CD8-positive, alpha-beta memory T cell (primary cell): ENCODE measurements at regions not wholly inside any gene's neighbourhood (a gene's known extent, or its start where the extent isn't known, plus 50 kb on each side); places are given as distances from the start of the nearest gene placed in this dataset.
"Not testable (repeated sequence)": the region's sequence is repeated elsewhere in the genome, so short reads cannot be mapped to it uniquely, and the experiment has no call there.

Experiments used
- CTCF ChIA-PET: fragments of 350-600 bp; sonication (Branson Sonifier 250); formaldehyde crosslinking; loops from one replicate; lab custom pipeline; 2021; ENCODE audit warnings: antibody characterized with exemption; lab: Charles Lee
- POLR2A ChIA-PET: fragments of 350-600 bp; sonication (Branson Sonifier 250); formaldehyde crosslinking; loops from one replicate; lab custom pipeline; 2021; ENCODE audit warnings: antibody characterized with exemption; lab: Charles Lee
- DNase-seq, 5 donors: peaks; one replicate each; pipeline versions ENCODE4 v3.0.0 to v3.0.0-alpha.2; 2020 to 2022; ENCODE audit warnings: mixed read lengths in 1 of 5
- H3K27ac ChIP-seq: one replicate; pipeline ENCODE4 v1.7.0; 2013; ENCODE audit warnings: low read depth, mild to moderate bottlenecking, low read length, moderate library complexity
- H3K27me3 ChIP-seq: 2 replicates; pipeline ENCODE4 v1.7.0; 2013; ENCODE audit warnings: low read length, mild to moderate bottlenecking; ENCODE audit not compliant: insufficient read depth, poor library complexity, severe bottlenecking
- H3K36me3 ChIP-seq: 2 replicates; pipeline ENCODE4 v1.7.0; 2013; ENCODE audit warnings: mild to moderate bottlenecking, low read length, moderate library complexity; ENCODE audit not compliant: insufficient read depth
- H3K4me1 ChIP-seq: 2 replicates; pipeline ENCODE4 v1.7.0; 2013; ENCODE audit warnings: mild to moderate bottlenecking, low read length, moderate library complexity; ENCODE audit not compliant: insufficient read depth
- H3K4me3 ChIP-seq: 2 replicates; pipeline ENCODE4 v1.7.0; 2013; ENCODE audit warnings: mild to moderate bottlenecking, low read length
- H3K9me3 ChIP-seq: 2 replicates; pipeline ENCODE4 v1.7.0; 2013; ENCODE audit warnings: mild to moderate bottlenecking, low read length
- H3K27ac Mint-ChIP-seq, 8 donors: one replicate each; pipeline ENCODE4 v1.8.0; 2020 to 2021; ENCODE audit warnings: mixed read lengths in 8 of 8, mild to moderate bottlenecking in 6 of 8, inconsistent platforms in 3 of 8, moderate library complexity in 3 of 8
- H3K27me3 Mint-ChIP-seq, 2 donors: one replicate each; pipeline ENCODE4 v1.8.0; 2020 to 2021; ENCODE audit warnings: mixed read lengths in 2 of 2, mild to moderate bottlenecking in 1 of 2, moderate library complexity in 1 of 2
- H3K36me3 Mint-ChIP-seq, 3 donors: one replicate each; pipeline ENCODE4 v1.8.0; 2020 to 2021; ENCODE audit warnings: mixed read lengths in 3 of 3, inconsistent platforms in 1 of 3, mild to moderate bottlenecking in 1 of 3
- H3K4me1 Mint-ChIP-seq, 3 donors: one replicate each; pipeline ENCODE4 v1.8.0; 2020 to 2021; ENCODE audit warnings: mixed read lengths in 3 of 3, inconsistent platforms in 1 of 3, mild to moderate bottlenecking in 1 of 3
- H3K4me3 Mint-ChIP-seq, 7 donors: one replicate each; pipeline ENCODE4 v1.8.0; 2020 to 2021; ENCODE audit warnings: mixed read lengths in 7 of 7, mild to moderate bottlenecking in 6 of 7, moderate library complexity in 4 of 7, inconsistent platforms in 2 of 7
- H3K9me3 Mint-ChIP-seq, 5 donors: one replicate each; pipeline ENCODE4 v1.8.0; 2020 to 2022; ENCODE audit warnings: mixed read lengths in 5 of 5, mild to moderate bottlenecking in 3 of 5, moderate library complexity in 2 of 5, inconsistent platforms in 1 of 5

DNA sequence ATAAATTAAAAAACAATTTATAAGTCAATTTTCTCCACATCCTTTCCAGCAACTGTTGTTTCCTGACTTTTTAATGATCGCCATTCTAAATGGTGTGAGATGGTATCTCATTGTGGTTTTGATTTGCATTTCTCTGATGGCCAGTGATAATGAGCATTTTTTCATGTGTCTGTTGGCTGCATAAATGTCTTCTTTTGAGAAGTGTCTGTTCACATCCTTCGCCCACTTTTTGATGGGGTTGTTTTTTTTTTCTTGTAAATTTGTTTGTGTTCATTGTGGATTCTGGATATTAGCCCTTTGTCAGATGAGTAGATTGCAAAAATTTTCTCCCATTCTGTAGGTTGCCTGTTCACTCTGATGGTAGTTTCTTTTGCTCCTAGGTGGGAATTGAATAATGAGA lies 539.4 kb downstream of the ADCYAP1 start:
- H3K36me3 ChIP-seq, H3K4me1 ChIP-seq, H3K9me3 ChIP-seq, H3K9me3 Mint-ChIP-seq, DNase-seq, H3K4me3 Mint-ChIP-seq, CTCF ChIA-PET, H3K27me3 ChIP-seq, H3K4me1 Mint-ChIP-seq, H3K4me3 ChIP-seq, POLR2A ChIA-PET, H3K36me3 Mint-ChIP-seq, H3K27me3 Mint-ChIP-seq, H3K27ac Mint-ChIP-seq, H3K27ac ChIP-seq: not testable (repeated sequence)

GRCh38 chr18:1446765-1447164 lies 542.1 kb downstream of the ADCYAP1 start:
- peaks cover 0 to 7% (median 5%) of the 10 kb centered on the region in 5 donors for H3K9me3 Mint-ChIP-seq
- ChIA-PET POLR2A (no interaction called here), CTCF (no interaction called here)
- peaks cover 0 to 2% of the 10 kb centered on the region in 2 donors for H3K27me3 Mint-ChIP-seq
- H3K27ac Mint-ChIP-seq = no peak overlapping the region
- Histone ChIP-seq H3K4me1 (no peaks in the 10 kb centered on the region), H3K27ac (no peak overlapping the region), H3K4me3 (no peak overlapping the region), H3K9me3 (no peaks in the 10 kb centered on the region), H3K27me3 (no peaks in the 10 kb centered on the region), H3K36me3 (no peaks in the 10 kb centered on the region)
- H3K4me1 Mint-ChIP-seq = no peaks in the 10 kb centered on the region
- no peaks in the 10 kb centered on the region for H3K36me3 Mint-ChIP-seq
- DNase-seq = no peak
- H3K4me3 Mint-ChIP-seq = no peak overlapping the region

DNA sequence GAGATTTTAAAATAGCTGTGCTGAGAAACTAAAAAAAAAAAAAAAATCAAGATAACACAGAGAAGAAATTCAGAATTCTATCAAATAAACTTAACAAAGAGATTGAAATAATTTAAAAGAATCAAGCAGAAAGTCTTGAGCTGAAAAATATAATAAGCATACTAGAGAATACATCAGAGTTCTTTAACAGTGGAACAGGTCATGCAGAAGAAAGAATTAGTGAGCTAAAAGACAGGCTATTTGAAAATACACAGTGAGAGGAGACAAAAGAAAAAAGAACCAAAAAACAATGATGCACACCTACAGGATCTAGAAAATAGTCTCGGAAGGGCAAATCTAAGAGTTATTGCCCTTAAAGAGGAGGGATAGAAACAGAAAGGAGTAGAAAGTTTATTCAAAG lies 548.1 kb downstream of the ADCYAP1 start:
- ChIA-PET CTCF (no interaction called here), POLR2A (no interaction called here)
- DNase-seq = no peak
- Mint-ChIP-seq H3K4me3 (no peak overlapping the region), H3K27ac (no peak overlapping the region), H3K4me1 (no peaks in the 10 kb centered on the region), H3K36me3 (no peaks in the 10 kb centered on the region), H3K9me3 (peaks cover 9 to 37% (median 20%) of the 10 kb centered on the region in 5 donors), H3K27me3 (peaks cover 0 to 2% of the 10 kb centered on the region in 2 donors)
- no peak overlapping the region for H3K4me3 ChIP-seq
- no peaks in the 10 kb centered on the region for H3K27me3 ChIP-seq
- H3K9me3 ChIP-seq = no peaks in the 10 kb centered on the region
- H3K27ac ChIP-seq = no peak overlapping the region
- H3K36me3 ChIP-seq = no peaks in the 10 kb centered on the region
- H3K4me1 ChIP-seq = no peaks in the 10 kb centered on the region

DNA sequence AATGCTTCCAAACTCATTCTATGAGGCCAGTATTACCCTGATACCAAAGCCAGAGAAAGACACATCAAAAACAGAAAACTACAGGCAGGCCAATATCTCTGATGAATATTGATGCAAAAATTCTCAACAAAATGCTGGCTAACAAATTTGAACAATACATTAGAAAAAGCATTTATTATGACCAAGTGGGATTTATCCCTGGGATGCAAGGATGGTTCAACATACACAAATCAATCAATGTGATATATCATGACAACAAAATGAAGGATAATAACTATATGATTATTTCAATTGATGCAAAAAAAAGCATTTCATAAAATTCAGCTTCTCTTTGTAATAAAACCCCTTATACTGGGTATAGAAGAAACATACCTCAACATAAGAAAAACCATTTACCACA lies 550.9 kb downstream of the ADCYAP1 start:
- ChIA-PET POLR2A (no interaction called here), CTCF (no interaction called here)
- H3K36me3 Mint-ChIP-seq = no peaks in the 10 kb centered on the region
- H3K4me3 Mint-ChIP-seq = no peak overlapping the region
- H3K4me1 Mint-ChIP-seq = no peaks in the 10 kb centered on the region
- H3K27me3 Mint-ChIP-seq = no peaks in the 10 kb centered on the region
- Histone ChIP-seq H3K27me3 (no peaks in the 10 kb centered on the region), H3K4me3 (no peak overlapping the region), H3K9me3 (no peaks in the 10 kb centered on the region), H3K27ac (no peak overlapping the region), H3K4me1 (no peaks in the 10 kb centered on the region), H3K36me3 (no peaks in the 10 kb centered on the region)
- H3K27ac Mint-ChIP-seq = no peak overlapping the region
- H3K9me3 Mint-ChIP-seq = peaks cover 10 to 46% (median 18%) of the 10 kb centered on the region in 5 donors
- DNase-seq = no peak

- Histone ChIP-seq H3K4me3 (no peak overlapping the region), H3K36me3 (no peaks in the 10 kb centered on the region), H3K9me3 (no peaks in the 10 kb centered on the region), H3K27ac (no peak overlapping the region), H3K27me3 (no peaks in the 10 kb centered on the region), H3K4me1 (no peaks in the 10 kb centered on the region)
- Mint-ChIP-seq H3K4me3 (no peak overlapping the region), H3K9me3 (peaks cover 6 to 45% (median 9%) of the 10 kb centered on the region in 5 donors), H3K36me3 (no peaks in the 10 kb centered on the region), H3K27ac (no peak overlapping the region), H3K4me1 (no peaks in the 10 kb centered on the region), H3K27me3 (no peaks in the 10 kb centered on the region)
- DNase-seq = no peak
- ChIA-PET POLR2A (no interaction called here), CTCF (no interaction called here)
These were observed 553.9 kb downstream of the ADCYAP1 start for GRCh38 chr18:1458547-1458946.

GRCh38 chr18:1463981-1464380 lies 559.3 kb downstream of the ADCYAP1 start:
- no peak overlapping the region for H3K27ac ChIP-seq
- no peaks in the 10 kb centered on the region for H3K27me3 ChIP-seq
- CTCF ChIA-PET = no interaction called here
- H3K4me3 ChIP-seq = no peak overlapping the region
- peaks cover 0 to 2% (median 0%) of the 10 kb centered on the region in 3 donors for H3K36me3 Mint-ChIP-seq
- H3K36me3 ChIP-seq = no peaks in the 10 kb centered on the region
- H3K9me3 Mint-ChIP-seq = peaks cover 0 to 21% (median 5%) of the 10 kb centered on the region in 5 donors
- H3K4me1 ChIP-seq = no peaks in the 10 kb centered on the region
- no peak overlapping the region for H3K4me3 Mint-ChIP-seq
- no peaks in the 10 kb centered on the region for H3K4me1 Mint-ChIP-seq
- POLR2A ChIA-PET = no interaction called here
- no peak overlapping the region for H3K27ac Mint-ChIP-seq
- no peaks in the 10 kb centered on the region for H3K9me3 ChIP-seq
- DNase-seq = no peak
- no peaks in the 10 kb centered on the region for H3K27me3 Mint-ChIP-seq

DNA sequence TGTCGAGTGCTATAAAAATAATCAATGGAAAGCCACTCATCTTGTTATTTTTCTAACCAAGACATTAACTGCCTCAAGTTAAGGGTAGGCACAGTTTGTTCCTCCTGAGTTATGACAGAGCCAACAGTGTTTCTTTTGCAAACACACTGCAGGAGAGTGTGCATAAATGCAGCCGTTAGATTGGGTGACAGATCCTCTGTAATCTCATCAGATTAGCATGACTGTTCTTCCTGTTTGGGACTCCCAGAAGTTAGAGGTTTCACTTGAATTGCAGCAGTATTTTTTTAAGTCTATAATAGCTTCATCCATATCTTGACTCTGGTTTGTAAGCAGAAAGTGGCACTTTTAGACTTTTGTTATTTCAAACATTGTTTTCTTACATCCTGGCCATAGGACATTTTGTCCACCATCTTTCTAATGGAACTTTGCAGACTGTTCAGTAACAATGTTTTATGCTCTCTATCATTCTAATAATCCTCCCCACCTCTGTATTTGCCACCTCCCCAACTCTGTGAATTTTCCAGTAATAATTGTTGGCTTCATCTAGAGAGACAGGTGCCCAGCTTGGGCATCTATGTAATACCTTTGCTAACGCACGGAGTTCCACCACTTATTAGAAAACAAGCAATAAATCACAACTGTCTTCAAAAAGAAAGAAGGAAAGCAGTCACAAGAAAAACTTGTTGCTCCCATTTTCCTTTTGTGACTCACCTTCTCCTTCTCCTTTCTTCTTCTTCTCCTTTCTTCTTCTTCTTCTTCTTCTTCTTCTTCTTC lies 560.0 kb downstream of the ADCYAP1 start:
- H3K27ac ChIP-seq = no peak overlapping the region
- ChIA-PET CTCF (no interaction called here), POLR2A (no interaction called here)
- Mint-ChIP-seq H3K4me1 (no peaks in the 10 kb centered on the region), H3K27me3 (no peaks in the 10 kb centered on the region), H3K27ac (no peak overlapping the region), H3K36me3 (peaks cover 0 to 2% (median 0%) of the 10 kb centered on the region in 3 donors), H3K4me3 (no peak overlapping the region), H3K9me3 (peaks cover 0 to 19% (median 5%) of the 10 kb centered on the region in 5 donors)
- H3K4me3 ChIP-seq = no peak overlapping the region
- no peaks in the 10 kb centered on the region for H3K9me3 ChIP-seq
- no peaks in the 10 kb centered on the region for H3K36me3 ChIP-seq
- H3K27me3 ChIP-seq = no peaks in the 10 kb centered on the region
- DNase-seq = no peak
- H3K4me1 ChIP-seq = no peaks in the 10 kb centered on the region

GRCh38 chr18:1466035-1466434 lies 561.4 kb downstream of the ADCYAP1 start:
- H3K36me3 Mint-ChIP-seq = peaks cover 0 to 2% (median 0%) of the 10 kb centered on the region in 3 donors
- Histone ChIP-seq H3K27me3 (no peaks in the 10 kb centered on the region), H3K4me1 (no peaks in the 10 kb centered on the region), H3K36me3 (no peaks in the 10 kb centered on the region), H3K27ac (no peak overlapping the region), H3K4me3 (no peak overlapping the region), H3K9me3 (no peaks in the 10 kb centered on the region)
- H3K27ac Mint-ChIP-seq = no peak overlapping the region
- DNase-seq = no peak
- ChIA-PET CTCF (no interaction called here), POLR2A (no interaction called here)
- H3K9me3 Mint-ChIP-seq = peaks cover 0 to 14% (median 1%) of the 10 kb centered on the region in 5 donors
- no peaks in the 10 kb centered on the region for H3K4me1 Mint-ChIP-seq
- no peaks in the 10 kb centered on the region for H3K27me3 Mint-ChIP-seq
- H3K4me3 Mint-ChIP-seq = no peak overlapping the region
